SIG-M5 treated with dmso at 0.1 percent for 504 hours (cell line): ENCODE measurements at regions not wholly inside any gene's neighbourhood (a gene's known extent, or its start where the extent isn't known, plus 50 kb on each side); places are given as distances from the start of the nearest gene placed in this dataset.
"Not testable (repeated sequence)": the region's sequence is repeated elsewhere in the genome, so short reads cannot be mapped to it uniquely, and the experiment has no call there.

Source experiments
- DNase-seq: peaks from one replicate; lab custom pipeline; 2025; ENCODE audit not compliant: unreplicated experiment; lab: John Stamatoyannopoulos, UW

DNA sequence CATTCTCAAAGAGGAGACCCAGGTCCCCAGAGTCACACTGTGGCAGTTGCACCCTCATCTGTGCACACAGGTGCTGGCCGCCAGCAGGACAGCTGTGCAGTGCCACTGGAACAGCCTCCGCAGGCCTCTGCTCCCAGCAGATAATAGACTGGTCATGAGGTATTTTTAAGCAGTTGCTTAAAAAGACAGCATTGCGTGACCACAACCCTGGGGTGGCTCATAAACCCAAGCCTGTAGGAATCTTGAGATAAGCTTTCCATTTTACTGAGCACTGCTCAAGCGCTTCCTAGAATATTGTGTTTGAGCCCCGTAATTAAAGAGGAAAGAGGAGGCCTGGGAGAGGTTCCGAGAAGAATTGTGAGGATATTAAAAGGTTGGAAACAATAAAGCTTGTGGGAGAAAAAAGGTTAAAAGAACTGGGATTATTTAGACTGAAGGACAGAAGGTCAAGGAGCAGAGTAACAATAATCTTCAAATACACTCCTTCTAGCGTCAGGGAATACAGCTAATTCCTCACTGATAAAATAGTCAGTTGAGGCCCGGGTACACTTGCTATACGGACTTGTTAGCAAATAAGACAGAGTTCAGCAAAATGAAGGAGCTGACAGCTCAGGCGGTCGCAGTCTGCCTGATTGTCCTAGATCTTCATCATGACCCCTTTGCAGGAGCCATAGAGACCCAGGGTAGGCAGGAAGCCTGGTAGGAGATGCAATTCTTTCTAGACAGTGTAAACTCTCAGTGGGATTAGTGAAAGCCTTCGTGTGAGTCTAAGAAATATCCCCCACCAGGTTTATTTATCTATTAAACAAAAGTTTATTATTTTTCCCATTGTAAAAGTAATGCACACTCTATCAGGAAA, 86.2 kb upstream of the KIT start:
- DNase-seq, result no peak

DNA sequence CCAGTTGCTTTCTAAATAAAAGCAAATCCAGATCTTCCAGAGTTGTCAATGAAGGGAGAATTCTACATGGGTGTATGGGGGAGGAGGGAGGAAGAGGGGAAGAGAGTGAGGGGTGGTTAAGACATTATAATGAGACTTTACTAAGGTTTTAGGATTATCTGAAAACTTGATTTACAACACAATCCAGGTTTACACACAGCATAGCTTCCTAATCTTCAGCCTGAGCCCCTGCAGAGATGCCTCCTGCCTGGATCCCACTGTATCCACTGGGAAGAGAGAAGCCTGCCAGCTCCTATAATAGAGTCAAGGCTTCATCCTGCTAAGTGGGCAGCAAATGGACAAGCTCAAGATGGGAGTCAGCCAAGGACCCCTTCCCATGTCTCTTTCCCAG, 85.6 kb upstream of the KIT start:
- no peak for DNase-seq

DNA sequence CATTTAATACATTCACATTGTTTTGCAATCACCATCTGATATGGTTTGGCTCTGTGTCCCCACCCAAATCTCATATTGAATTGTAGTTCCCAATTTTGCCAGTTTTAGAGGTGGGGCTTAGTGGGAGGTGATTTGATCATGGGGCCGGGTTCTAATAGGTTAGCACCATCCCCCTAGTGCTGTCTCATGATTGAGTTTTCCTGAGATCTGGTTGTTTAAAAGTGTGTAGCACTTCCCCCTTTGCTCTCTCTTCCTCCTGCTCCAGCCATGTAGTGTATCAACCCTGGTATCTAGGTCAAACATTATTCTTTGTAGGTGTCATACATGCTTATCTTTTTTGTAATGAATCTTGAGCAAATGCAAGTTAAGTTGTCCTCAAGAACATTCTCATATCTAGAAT, 83.3 kb upstream of the KIT start:
- DNase-seq, result no peak

DNA sequence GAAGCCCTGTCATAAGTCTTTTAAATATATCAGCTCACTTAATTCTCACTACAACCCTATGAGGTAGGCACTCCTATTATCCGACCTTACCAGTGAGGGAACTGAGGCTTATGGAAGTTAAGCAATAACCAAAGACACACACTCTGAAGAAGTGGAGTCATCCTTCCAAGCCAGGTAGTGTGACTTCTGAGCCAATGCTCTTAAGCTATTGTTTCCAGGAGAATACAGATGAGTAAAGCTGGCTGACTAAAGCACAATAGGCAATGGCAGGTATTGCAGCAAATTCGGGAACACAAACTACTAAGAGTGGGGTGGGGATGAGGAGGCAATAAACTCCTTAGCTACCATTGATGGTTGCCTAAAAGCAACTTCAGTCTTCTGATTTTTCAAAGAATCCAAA, 81.8 kb upstream of the KIT start:
- DNase-seq, result no peak

DNA sequence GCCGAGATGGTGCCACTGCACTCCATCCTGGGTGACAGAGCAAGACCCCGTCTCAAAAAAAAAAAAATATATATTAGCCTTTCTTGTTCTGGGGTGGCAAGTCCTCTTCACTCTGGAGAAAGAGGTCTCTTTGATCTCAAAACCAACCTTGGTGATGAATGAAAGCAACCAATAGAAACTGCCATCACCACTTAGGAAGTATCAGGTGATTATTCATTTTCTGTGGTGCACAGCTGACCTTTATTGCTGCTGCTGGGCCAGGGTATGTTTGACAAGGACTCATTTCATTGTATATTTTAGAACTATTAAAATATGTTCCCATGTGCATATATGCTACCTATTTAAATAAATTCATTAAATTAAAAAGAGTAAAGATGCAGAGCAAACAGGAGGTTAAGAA, 76.0 kb upstream of the KIT start:
- no peak for DNase-seq

DNA sequence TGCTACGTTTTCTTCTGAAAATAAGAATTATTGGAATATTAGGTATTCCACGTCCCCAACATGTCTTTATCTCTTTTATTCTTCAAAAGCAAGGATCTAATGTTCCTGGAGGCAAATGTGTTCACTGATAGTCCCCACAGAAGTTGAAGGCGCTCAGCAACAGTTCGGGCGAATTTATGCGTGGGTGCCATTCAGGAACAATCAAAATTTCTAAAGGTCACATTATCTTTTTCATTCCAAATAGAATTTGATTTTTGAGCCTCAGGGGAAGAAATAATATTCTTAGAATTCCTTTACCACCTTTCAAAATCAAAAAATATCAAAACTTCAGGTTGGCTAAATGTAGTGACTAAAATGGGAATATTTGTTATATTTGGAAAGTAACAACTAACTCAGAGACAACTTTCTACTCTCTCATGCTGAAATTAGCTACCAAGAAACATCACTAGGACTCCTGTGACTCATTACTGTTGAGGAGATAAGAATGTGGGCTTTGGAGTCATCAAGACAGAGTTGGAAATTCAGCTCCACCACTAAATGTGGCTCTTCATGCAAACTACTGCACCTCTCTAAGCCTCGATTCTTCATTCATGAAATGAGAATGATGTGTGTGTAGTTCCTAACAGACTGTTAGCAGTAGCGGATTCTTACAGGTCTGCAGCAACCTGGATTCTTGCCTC, 72.3 kb upstream of the KIT start:
- no peak for DNase-seq

DNA sequence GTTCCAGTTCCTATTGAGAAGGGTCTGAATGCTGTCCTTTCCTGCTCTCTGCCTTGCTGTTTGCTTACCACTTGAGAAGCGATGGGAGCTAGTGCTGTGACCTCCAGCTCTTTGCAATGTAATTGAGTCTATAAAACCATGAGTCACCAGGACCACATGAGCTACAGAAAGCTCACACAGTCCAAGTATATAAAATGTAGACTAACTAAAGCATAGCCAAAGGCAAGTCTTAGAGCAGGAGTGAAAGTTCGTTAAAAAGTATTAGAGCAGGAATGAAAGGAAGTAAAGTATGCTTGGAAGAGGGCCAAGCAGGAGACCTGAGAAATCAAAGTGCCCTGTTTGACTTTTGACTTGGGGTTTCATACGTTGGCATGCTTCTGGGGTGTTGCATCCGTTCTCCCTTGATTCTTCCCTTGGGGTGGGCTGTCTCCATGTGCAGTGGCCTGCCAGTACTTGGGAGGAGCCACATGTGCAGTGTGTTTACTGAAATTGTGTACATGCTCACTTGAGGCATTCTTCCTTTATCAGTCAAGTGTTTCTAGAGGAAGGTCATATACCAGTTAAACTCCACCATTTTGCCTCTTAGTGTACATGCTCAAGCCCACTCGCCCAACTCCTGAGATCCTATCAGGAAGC, 71.3 kb upstream of the KIT start:
- DNase-seq, result peak; percentile 0

DNA sequence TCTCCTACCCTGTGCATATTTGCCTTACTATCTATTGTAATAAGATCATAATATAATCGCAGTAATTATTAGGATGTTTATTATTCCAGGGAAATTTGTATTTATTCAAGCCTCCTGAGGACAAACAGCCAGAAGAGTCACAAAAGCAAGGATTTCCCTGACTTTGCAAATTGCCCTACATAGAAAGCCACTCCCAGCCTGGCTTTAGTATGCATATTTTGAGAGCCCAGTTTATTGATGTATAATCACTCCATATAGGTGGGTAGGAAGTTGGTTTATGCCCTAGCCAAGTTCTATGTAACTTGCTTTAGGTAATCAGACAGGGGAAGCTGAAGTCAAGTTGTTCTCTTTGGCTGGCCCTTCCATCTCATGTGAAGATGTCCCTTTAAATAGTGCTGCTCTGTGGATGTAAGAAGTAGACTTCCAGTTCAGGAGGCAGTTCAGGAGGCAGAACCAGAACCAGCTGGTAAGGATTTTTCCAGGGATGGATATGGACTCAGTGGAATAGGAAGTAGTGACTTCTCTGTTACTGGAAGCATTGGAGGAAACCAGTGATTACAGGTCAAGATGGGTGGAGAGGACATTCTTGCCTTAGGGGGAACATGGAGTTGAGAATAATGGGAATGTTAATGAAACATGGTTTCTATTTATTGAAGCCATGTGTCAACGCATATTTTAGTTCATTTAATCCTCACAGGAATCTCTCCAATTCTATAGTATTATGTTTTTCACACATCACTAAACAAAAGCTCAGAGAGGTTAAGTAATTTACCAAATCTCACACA, 70.5 kb upstream of the KIT start:
- DNase-seq, result no peak

DNA sequence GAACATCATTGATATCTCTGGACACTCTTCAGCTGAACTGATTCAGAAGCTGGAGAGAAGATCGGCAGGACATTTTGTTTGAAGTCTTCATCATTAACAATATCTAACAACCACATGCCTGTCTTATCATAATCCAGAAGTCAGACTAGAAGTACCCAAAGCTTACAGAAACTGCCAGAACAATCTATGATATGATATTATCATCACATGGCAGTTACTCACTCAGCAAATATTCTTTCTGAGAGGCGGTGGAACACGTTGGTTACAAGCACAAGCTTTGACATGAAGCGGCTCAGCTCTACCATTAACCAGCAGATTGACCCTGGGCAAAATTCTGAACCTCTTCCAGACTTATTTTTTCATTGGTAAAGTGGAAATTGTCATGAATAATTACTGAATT, 69.4 kb upstream of the KIT start:
- no peak for DNase-seq

DNA sequence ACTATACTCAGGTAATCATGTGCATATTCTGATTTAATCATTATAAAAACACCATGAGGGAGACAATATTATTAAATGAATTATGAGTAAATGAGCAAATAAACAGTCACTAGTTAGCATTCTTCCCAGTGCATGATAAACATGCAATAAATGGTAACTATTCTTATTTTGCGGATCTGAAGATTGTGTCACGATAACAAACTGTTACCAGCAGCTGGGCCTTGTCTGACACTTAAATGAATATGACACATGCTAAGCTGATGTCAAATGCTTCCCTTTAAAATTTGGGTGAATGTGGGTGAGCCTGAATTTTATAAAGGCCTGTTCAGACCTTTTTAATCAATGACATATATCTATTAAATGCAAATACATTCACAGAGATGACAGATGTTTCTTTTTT, 68.2 kb upstream of the KIT start:
- DNase-seq, result no peak

DNA sequence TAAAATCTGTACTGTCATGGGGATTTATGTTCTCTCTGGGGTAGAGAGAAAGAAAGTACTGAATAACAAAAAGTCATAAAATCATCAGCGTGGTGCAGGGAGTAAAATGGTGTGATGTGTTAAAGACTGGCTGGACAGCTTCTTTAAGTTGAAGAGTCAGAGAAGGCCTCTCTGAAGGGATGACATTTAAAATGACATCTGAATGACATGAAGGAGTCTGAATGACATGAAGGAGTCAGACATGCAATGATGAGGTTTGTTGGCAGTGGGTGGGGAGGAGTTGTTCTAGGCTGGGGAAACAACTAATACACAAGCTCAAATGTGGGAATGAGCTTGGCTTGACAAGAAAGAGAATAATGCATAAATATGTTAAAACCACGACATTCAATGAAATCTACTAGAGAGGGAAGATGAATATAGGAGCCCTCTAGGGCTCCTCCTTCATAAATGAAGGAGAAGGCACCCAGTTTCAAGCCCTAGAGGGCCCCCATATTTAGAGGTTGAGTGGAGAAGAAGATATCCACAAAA, 63.9 kb upstream of the KIT start:
- no peak for DNase-seq

DNA sequence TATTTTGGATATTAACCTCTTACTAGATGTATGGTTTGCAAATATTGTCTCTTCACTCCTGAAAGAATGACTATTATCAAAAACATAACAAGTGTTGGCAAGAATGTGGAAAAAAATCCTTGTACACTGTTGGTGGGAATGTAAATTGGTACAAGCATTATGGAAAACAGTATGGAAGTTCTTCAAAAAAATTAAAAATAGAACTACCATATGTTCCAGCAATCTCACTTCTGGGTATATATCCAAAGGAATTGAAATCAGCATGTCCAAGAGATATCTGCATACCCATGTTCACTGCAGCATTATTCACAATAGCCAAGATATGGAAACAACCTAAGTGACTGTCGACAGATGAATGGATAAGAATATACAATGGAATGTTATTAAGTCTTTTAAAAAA, 61.6 kb upstream of the KIT start:
- no peak for DNase-seq

DNA sequence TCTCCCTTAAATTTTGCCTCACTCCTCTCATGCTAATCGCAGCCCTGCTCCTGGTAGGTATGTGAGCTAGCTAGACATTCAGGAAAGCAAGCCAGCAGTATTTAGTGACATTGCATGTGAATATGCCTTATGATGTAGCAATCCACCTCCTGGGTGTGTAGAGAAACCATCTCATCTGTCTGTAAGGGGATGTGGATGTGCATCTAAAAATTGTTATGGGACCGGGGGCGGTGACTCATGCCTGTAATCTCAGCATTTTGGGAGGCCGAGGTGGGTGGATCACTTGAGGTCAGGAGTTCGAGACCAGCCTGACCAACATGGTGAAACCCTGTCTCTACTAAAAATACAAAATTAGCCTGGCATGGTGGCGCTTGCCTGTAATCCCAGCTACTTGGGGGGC, 60.1 kb upstream of the KIT start:
- DNase-seq, result not testable (repeated sequence)

DNA sequence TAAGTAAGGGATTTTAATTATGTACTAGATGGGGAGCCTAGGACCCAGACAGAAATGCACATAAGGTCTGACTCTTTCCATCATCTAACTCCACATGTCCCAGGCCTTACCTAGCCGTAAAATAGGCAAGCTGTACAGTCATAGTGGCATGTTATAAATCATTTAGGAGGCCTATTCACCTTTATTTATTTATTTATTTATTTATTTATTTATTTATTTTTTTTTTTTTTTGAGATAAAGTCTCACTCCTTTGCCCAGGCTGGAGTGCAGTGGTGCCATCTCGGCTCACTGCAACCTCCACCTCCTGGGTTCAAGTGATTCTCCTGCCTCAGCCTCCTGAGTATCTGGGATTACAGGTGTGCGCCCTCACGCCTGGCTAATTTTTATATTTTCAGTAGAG, 55.6 kb upstream of the KIT start:
- not testable (repeated sequence) for DNase-seq

DNA sequence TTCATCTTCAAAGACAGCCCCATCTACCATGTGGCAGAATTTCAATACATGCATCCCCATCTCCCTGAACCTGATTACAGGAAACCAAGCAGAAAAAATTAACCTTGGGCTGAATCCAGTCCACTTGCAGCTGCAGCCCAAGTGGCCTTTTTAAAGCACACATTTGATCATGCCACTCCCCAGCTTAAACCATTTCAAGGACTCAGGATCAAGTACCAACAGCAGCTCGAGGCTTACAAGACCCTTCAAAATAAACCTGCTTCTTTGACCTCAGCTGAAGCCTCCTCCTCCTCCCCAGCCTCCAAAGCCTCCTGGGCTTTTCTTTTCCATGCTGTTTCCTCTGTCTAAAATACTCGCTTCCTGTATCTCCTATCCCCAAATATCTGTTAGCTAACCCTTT, 50.7 kb upstream of the KIT start:
- no peak for DNase-seq

DNA sequence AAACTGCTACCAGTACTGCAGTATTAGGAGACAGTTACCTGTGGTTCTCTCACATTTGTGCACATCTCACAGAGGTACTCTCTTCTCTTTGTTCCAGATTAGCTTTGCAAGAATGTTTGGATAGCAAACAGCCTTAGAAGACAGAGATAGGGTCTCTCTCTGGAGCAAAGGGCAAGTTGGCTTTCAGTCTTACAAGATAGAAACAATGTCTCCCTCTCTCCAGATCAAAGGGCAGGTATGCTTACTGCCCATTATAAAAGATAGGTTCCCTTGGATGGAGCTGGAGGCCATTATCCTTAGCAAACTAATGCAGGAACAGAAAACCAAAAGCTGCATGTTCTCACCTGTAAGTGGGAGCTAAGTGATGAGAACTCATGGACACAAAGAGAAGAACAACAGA, 50.2 kb upstream of the KIT start:
- no peak for DNase-seq
